CD4-positive, CD25-positive, alpha-beta regulatory T cell (primary cell): ENCODE measurements at regions not wholly inside any gene's neighbourhood (a gene's known extent, or its start where the extent isn't known, plus 50 kb on each side); places are given as distances from the start of the nearest gene placed in this dataset.
"Not testable (repeated sequence)": the region's sequence is repeated elsewhere in the genome, so short reads cannot be mapped to it uniquely, and the experiment has no call there.

Source experiments
- ATAC-seq, 2 donors: fragments of 150-1000 bp; cut with Tn5 transposase; one replicate each; pipeline ENCODE4 v1.10.0; 2021; ENCODE audit warnings: low read depth in 2 of 2, moderate number of reproducible peaks in 2 of 2, moderate library complexity in 1 of 2
- DNase-seq, 3 donors: peaks; one replicate each; pipeline versions ENCODE4 v3.0.0 to v3.0.0-alpha.2; 2012 to 2022; ENCODE audit warnings: mixed read lengths in 1 of 3
- H3K27ac ChIP-seq: one replicate; pipeline ENCODE4 v1.7.0; 2013; ENCODE audit warnings: mild to moderate bottlenecking, low read length; ENCODE audit not compliant: insufficient read depth, poor library complexity, severe bottlenecking
- H3K27me3 ChIP-seq: one replicate; pipeline ENCODE4 v1.7.0; 2013; ENCODE audit warnings: low read length; ENCODE audit not compliant: control insufficient read depth, insufficient read depth
- H3K36me3 ChIP-seq: one replicate; pipeline ENCODE4 v1.7.0; 2013; ENCODE audit warnings: mild to moderate bottlenecking, low read length, moderate library complexity; ENCODE audit not compliant: control insufficient read depth, insufficient read depth
- H3K4me1 ChIP-seq: 2 replicates; pipeline ENCODE4 v1.7.0; 2013; ENCODE audit warnings: mild to moderate bottlenecking, low read length; ENCODE audit not compliant: insufficient read depth, control insufficient read depth, poor library complexity, severe bottlenecking
- H3K4me3 ChIP-seq: one replicate; pipeline ENCODE4 v1.7.0; 2013; ENCODE audit warnings: low read depth, mild to moderate bottlenecking, low read length, moderate library complexity
- H3K9me3 ChIP-seq, 2 experiments: 1 replicate in 1 of 2; 2 replicates in 1 of 2; pipeline ENCODE4 v1.7.0; 2013; ENCODE audit warnings: low read length in 2 of 2, mild to moderate bottlenecking in 1 of 2, moderate library complexity in 1 of 2; ENCODE audit not compliant: control insufficient read depth in 2 of 2
- H3K27ac Mint-ChIP-seq, 3 donors: one replicate each; pipeline ENCODE4 v1.8.0; 2020 to 2022; ENCODE audit warnings: mild to moderate bottlenecking in 3 of 3, mixed read lengths in 3 of 3, moderate library complexity in 2 of 3
- H3K27me3 Mint-ChIP-seq: one replicate; pipeline ENCODE4 v1.8.0; 2022; ENCODE audit warnings: mild to moderate bottlenecking, mixed read lengths
- H3K36me3 Mint-ChIP-seq: one replicate; pipeline ENCODE4 v1.8.0; 2020; ENCODE audit warnings: mixed read lengths
- H3K4me1 Mint-ChIP-seq, 4 donors: one replicate each; pipeline ENCODE4 v1.8.0; 2020 to 2022; ENCODE audit warnings: mixed read lengths in 4 of 4, mild to moderate bottlenecking in 1 of 4
- H3K4me3 Mint-ChIP-seq, 4 donors: one replicate each; pipeline ENCODE4 v1.8.0; 2020 to 2022; ENCODE audit warnings: mild to moderate bottlenecking in 4 of 4, mixed read lengths in 4 of 4, moderate library complexity in 3 of 4
- H3K9me3 Mint-ChIP-seq, 7 donors: one replicate each; pipeline ENCODE4 v1.8.0; 2020 to 2022; ENCODE audit warnings: mixed read lengths in 7 of 7, mild to moderate bottlenecking in 3 of 7, moderate library complexity in 2 of 7

GRCh38 chr21:25467896-25468295 is 139.4 kb downstream of the MRPL39 start:
- Mint-ChIP-seq H3K27ac (no peak overlapping the region), H3K4me1 (peaks cover 22 to 31% (median 29%) of the 10 kb centered on the region in 4 donors)

DNA sequence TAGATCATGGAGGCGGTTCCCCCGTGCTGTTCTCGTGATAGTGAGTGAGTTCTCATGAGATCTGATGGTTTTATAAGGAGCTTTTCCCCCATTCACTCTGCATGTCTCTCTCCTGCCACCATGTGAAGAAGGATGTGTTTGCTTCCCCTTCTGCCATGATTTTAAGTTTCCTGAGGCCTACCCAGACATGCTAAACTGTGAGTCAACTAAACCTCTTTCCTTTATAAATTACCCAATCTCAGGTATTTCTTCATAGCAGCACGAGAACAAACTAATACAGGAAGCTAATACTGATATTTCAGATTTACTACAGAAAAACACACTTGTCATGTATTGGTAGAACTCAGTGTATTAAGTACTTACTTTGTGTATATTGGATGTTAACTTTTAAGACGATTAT is 140.2 kb downstream of the MRPL39 start:
- H3K4me3 Mint-ChIP-seq, H3K27ac ChIP-seq, H3K36me3 ChIP-seq, ATAC-seq, H3K9me3 ChIP-seq, H3K27ac Mint-ChIP-seq, H3K4me3 ChIP-seq, H3K9me3 Mint-ChIP-seq, DNase-seq, H3K27me3 ChIP-seq, H3K36me3 Mint-ChIP-seq, H3K27me3 Mint-ChIP-seq: not testable (repeated sequence)
- H3K4me1 Mint-ChIP-seq = peaks cover 29 to 37% (median 34%) of the 10 kb centered on the region in 4 donors
- H3K4me1 ChIP-seq = peaks cover 28% of the 10 kb centered on the region

More at GRCh38 chr21:25467896-25468295, 139.4 kb downstream of the MRPL39 start:
- Histone ChIP-seq H3K27ac (no peak overlapping the region), H3K36me3 (no peaks in the 10 kb centered on the region), H3K4me1 (peaks cover 23% of the 10 kb centered on the region), H3K9me3 (no peaks in the 10 kb centered on the region), H3K4me3 (no peak overlapping the region), H3K27me3 (no peaks in the 10 kb centered on the region)
- Mint-ChIP-seq H3K9me3 (peaks cover 0 to 4% (median 3%) of the 10 kb centered on the region in 7 donors), H3K4me3 (no peak overlapping the region), H3K27me3 (no peaks in the 10 kb centered on the region), H3K36me3 (no peaks in the 10 kb centered on the region)
- ATAC-seq (no peak), DNase-seq (no peak)

DNA sequence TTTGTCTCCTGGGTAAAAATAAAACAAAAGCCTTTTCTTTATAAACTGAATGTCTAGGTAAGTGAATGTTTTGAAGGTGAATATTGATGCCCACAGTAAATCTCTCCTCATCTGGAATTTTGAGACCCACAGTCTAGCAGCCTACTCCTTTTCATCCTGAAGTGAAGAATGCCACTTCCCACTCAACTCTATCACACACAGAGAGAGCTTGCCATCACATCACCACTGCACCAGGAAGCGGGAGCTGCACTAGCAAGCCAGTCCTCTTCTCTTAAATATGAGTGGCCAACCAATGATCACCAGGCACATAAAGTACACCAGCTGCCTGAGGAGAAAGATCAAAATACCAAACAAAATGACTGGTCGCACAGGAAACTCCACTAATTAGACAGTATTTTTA is 140.8 kb downstream of the MRPL39 start:
- Histone ChIP-seq H3K4me1 (peaks cover 28% of the 10 kb centered on the region), H3K36me3 (no peaks in the 10 kb centered on the region), H3K27me3 (no peaks in the 10 kb centered on the region), H3K4me3 (no peak overlapping the region), H3K27ac (no peak overlapping the region), H3K9me3 (no peaks in the 10 kb centered on the region)
- Mint-ChIP-seq H3K36me3 (no peaks in the 10 kb centered on the region), H3K4me3 (no peak overlapping the region), H3K27me3 (no peaks in the 10 kb centered on the region), H3K27ac (no peak overlapping the region), H3K4me1 (peaks cover 31 to 41% (median 39%) of the 10 kb centered on the region in 4 donors), H3K9me3 (peaks cover 0 to 2% (median 0%) of the 10 kb centered on the region in 7 donors)
- DNase-seq (no peak), ATAC-seq (no peak)

DNA sequence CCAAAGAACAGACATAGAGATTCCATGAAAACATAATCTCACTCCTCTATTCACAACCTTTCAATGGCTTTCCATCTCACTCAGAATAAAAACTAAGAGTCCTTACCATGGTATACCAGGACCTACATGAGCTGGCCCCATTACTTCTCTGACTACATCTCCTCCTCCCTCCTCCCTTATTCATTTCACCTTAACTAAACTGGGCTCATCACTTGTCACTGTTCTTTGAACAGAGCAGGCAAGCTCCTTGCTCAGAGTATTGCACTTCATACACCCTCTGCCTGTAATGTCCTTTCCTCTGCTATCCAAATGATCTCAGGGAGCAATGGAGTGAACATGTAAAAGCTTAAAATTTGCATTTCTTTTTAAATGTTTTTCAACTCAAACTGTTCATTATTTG is 142.0 kb downstream of the MRPL39 start:
- Mint-ChIP-seq H3K4me3 (peak overlapping the region in 1 of 4 donors; percentile 0), H3K36me3 (no peaks in the 10 kb centered on the region)

GRCh38 chr21:25464275-25464674 is 143.0 kb downstream of the MRPL39 start:
- no peaks in the 10 kb centered on the region for H3K27me3 ChIP-seq
- peak in 2 of 3 donors; percentile 39 to 66 for DNase-seq
- peaks cover 31% of the 10 kb centered on the region for H3K4me1 ChIP-seq
- H3K36me3 ChIP-seq = no peaks in the 10 kb centered on the region
- peaks cover 33 to 55% (median 46%) of the 10 kb centered on the region in 4 donors for H3K4me1 Mint-ChIP-seq
- peak overlapping the region in 2 of 3 donors; percentile 86 to 90 for H3K27ac Mint-ChIP-seq
- H3K27ac ChIP-seq = peak overlapping the region; percentile 75
- ATAC-seq = peak; percentile 86
- no peaks in the 10 kb centered on the region for H3K9me3 Mint-ChIP-seq
- H3K4me3 Mint-ChIP-seq = peak overlapping the region in 2 of 4 donors; percentile 22 to 33
- no peaks in the 10 kb centered on the region for H3K9me3 ChIP-seq
- no peaks in the 10 kb centered on the region for H3K36me3 Mint-ChIP-seq
- peak overlapping the region; percentile 37 for H3K4me3 ChIP-seq
- no peaks in the 10 kb centered on the region for H3K27me3 Mint-ChIP-seq

More for the DNA sequence above, 142.0 kb downstream of the MRPL39 start:
- Histone ChIP-seq H3K27ac (no peak overlapping the region), H3K27me3 (no peaks in the 10 kb centered on the region), H3K9me3 (no peaks in the 10 kb centered on the region), H3K4me3 (peak overlapping the region; percentile 37), H3K4me1 (peaks cover 28% of the 10 kb centered on the region), H3K36me3 (no peaks in the 10 kb centered on the region)
- Mint-ChIP-seq H3K27me3 (no peaks in the 10 kb centered on the region), H3K27ac (peak overlapping the region in 2 of 3 donors; percentile 86 to 90), H3K4me1 (peaks cover 30 to 51% (median 42%) of the 10 kb centered on the region in 4 donors), H3K9me3 (no peaks in the 10 kb centered on the region)
- ATAC-seq = no peak
- DNase-seq = no peak

- Mint-ChIP-seq H3K27ac (peak overlapping the region; percentile 60 to 82 (median 64)), H3K27me3 (no peaks in the 10 kb centered on the region), H3K9me3 (no peaks in the 10 kb centered on the region), H3K36me3 (no peaks in the 10 kb centered on the region), H3K4me1 (peaks cover 35 to 65% (median 53%) of the 10 kb centered on the region in 4 donors), H3K4me3 (peak overlapping the region in 3 of 4 donors; percentile 5 to 65 (median 17))
- peak in 1 of 3 donors; percentile 27 for DNase-seq
- Histone ChIP-seq H3K9me3 (no peaks in the 10 kb centered on the region), H3K4me1 (peaks cover 39% of the 10 kb centered on the region), H3K4me3 (peak overlapping the region; percentile 22), H3K36me3 (no peaks in the 10 kb centered on the region), H3K27ac (peak overlapping the region; percentile 56), H3K27me3 (no peaks in the 10 kb centered on the region)
- ATAC-seq = peak in 1 of 2 donors; percentile 18
These were observed 144.7 kb downstream of the MRPL39 start for GRCh38 chr21:25462517-25462971.

DNA sequence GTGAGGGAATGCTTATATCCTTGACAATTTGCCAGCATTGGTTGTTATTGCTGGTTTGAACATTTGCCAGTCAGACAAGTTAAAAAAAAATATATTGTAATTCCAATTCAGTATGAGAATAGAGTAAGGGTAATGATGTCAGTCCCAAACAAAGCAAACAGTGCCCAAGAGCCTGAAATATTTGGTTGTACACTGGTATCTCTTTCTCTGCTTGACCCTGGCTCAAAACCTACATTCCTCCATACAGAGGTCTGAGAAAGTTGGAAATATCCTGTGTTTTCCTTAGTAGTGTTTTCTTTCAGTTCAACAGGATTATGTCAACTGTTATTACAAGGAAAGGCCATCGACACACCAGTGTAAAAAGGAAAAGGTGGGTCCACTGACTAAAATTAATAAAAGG is 145.6 kb downstream of the MRPL39 start:
- no peaks in the 10 kb centered on the region for H3K36me3 Mint-ChIP-seq
- no peak overlapping the region for H3K4me3 ChIP-seq
- H3K4me1 Mint-ChIP-seq = peaks cover 39 to 73% (median 58%) of the 10 kb centered on the region in 4 donors
- no peaks in the 10 kb centered on the region for H3K27me3 ChIP-seq
- peak overlapping the region in 2 of 3 donors; percentile 17 to 36 for H3K27ac Mint-ChIP-seq
- ATAC-seq (no peak), DNase-seq (no peak)
- H3K36me3 ChIP-seq = no peaks in the 10 kb centered on the region
- no peaks in the 10 kb centered on the region for H3K9me3 Mint-ChIP-seq
- H3K9me3 ChIP-seq = no peaks in the 10 kb centered on the region
- peaks cover 42% of the 10 kb centered on the region for H3K4me1 ChIP-seq
- peak overlapping the region; percentile 56 for H3K27ac ChIP-seq
- H3K27me3 Mint-ChIP-seq = no peaks in the 10 kb centered on the region
- no peak overlapping the region for H3K4me3 Mint-ChIP-seq

GRCh38 chr21:25459993-25460392 is 147.3 kb downstream of the MRPL39 start:
- Mint-ChIP-seq H3K27ac (peak overlapping the region; percentile 21 to 69 (median 24)), H3K36me3 (no peaks in the 10 kb centered on the region), H3K27me3 (no peaks in the 10 kb centered on the region), H3K9me3 (no peaks in the 10 kb centered on the region), H3K4me3 (peak overlapping the region in 1 of 4 donors; percentile 9), H3K4me1 (peaks cover 34 to 69% (median 54%) of the 10 kb centered on the region in 4 donors)
- no peak for ATAC-seq
- H3K9me3 ChIP-seq = no peaks in the 10 kb centered on the region
- no peaks in the 10 kb centered on the region for H3K27me3 ChIP-seq
- H3K27ac ChIP-seq = peak overlapping the region; percentile 6
- no peak overlapping the region for H3K4me3 ChIP-seq
- no peaks in the 10 kb centered on the region for H3K36me3 ChIP-seq
- no peak for DNase-seq
- H3K4me1 ChIP-seq = peaks cover 38% of the 10 kb centered on the region
